ENCODE measurements at regions not wholly inside any gene's neighbourhood (a gene's known extent, or its start where the extent isn't known, plus 50 kb on each side); places are given as distances from the start of the nearest gene placed in this dataset.

GRCh38 chr6:67300430-67301040 is 1334.5 kb upstream of the ADGRB3 start:
- TF ChIP-seq POLR2A (IDR thresholded peaks at IDR 0.05), result no peak
- no peak for TF ChIP-seq CTCF (IDR thresholded peaks at IDR 0.05)
